ENCODE measurements at regions not wholly inside any gene's neighbourhood (a gene's known extent, or its start where the extent isn't known, plus 50 kb on each side); places are given as distances from the start of the nearest gene placed in this dataset.

DNA sequence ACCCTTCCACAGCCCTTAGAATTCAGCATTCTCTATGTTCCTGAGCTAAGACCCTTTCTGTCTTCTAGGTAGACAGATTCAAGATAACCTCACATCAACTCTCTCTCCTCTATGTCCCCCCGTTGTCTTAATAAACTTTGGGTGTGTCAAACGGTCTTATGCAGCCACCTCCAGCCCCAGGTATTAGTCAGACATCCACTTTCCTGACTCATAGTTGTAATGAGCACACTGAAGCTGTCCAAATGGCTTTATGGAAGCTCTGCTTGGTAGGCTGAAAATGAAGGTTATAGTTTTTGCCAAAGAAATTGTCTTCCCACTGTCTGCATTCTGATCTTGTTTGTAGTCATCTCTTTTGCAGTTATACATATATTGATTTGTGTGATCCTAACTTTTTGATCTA is 482.0 kb downstream of the RMST start:
- TF ChIP-seq, protein P1, sequence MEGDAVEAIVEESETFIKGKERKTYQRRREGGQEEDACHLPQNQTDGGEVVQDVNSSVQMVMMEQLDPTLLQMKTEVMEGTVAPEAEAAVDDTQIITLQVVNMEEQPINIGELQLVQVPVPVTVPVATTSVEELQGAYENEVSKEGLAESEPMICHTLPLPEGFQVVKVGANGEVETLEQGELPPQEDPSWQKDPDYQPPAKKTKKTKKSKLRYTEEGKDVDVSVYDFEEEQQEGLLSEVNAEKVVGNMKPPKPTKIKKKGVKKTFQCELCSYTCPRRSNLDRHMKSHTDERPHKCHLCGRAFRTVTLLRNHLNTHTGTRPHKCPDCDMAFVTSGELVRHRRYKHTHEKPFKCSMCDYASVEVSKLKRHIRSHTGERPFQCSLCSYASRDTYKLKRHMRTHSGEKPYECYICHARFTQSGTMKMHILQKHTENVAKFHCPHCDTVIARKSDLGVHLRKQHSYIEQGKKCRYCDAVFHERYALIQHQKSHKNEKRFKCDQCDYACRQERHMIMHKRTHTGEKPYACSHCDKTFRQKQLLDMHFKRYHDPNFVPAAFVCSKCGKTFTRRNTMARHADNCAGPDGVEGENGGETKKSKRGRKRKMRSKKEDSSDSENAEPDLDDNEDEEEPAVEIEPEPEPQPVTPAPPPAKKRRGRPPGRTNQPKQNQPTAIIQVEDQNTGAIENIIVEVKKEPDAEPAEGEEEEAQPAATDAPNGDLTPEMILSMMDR (IDR thresholded peaks at IDR 0.05; ENCODE audit: extremely low read depth, insufficient read depth, missing control alignments): no peak
- DNase-seq (ENCODE audit: low spot score): no peak
- in situ Hi-C loops (cut with MboI; ENCODE audit: low pct_unique_long_range_greater_than_20kb, low sequenced_read_pairs, unreplicated experiment): no loop called here

DNA sequence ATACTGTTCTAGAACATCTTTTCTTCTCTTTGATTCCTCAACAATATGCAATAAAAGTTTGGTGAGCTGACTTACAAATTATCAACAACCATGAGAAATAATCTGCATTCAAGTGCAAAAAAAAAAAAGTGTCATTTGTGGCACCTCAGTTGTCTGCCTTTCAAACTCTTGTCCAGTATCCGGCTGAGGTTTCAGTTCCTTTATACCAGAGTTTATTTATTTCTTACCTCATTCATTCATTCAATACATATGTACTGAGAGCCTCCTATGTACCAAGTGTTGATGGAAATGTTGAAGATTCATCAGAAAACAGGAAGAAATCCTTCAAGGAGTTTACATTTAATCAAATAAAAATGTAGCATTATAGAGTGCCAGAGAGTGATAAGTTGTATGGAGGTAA is 484.1 kb downstream of the RMST start:
- DNase-seq (ENCODE audit: low spot score): no peak
- TF ChIP-seq, protein P1 (IDR thresholded peaks at IDR 0.05; ENCODE audit: extremely low read depth, insufficient read depth, missing control alignments): no peak
- in situ Hi-C loops (cut with MboI; ENCODE audit: low pct_unique_long_range_greater_than_20kb, low sequenced_read_pairs, unreplicated experiment): no loop called here

DNA sequence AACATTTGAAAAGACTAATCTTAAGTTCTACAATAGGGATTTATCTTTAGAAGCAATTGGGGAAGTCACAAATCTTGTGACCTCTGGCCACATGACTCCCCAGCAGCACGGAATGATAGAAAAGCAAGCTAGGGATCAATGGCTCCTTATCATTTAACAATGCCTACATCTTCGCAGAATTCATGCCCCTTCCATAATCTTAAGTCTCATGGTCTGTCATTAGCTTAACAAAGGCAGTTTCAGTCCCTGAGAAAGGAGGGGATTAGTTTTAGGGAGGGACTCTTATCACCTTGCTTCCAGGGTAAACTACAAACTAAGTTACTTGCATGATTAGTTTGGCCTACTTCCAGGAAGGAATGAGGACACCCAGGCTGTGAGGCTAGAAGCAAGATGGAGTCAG is 486.0 kb downstream of the RMST start:
- in situ Hi-C loops (cut with MboI; ENCODE audit: low pct_unique_long_range_greater_than_20kb, low sequenced_read_pairs, unreplicated experiment): no loop called here
- DNase-seq (ENCODE audit: low spot score): no peak
- TF ChIP-seq, protein P1 (IDR thresholded peaks at IDR 0.05; ENCODE audit: extremely low read depth, insufficient read depth, missing control alignments): no peak

DNA sequence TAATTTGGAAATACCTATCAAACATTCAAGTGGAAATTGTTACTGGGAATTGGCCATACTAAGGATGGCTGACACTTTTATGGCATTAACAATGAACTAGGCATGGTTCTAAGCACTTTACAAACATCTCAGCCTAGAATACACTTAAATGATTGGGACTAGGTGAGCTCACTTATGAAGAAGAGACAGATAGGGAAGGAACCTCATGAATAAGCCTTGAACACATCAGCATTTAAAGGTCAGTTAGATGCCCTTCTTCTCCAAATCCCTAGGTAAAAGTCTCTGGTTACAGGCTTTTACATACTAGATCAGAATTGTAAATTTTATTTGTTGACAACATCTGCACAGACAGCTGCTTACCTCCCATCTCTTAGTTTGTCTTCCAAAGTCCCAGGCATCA is 488.6 kb downstream of the RMST start:
- TF ChIP-seq, protein P1 (IDR thresholded peaks at IDR 0.05; ENCODE audit: extremely low read depth, insufficient read depth, missing control alignments): no peak
- DNase-seq (ENCODE audit: low spot score): no peak
- in situ Hi-C loops (cut with MboI; ENCODE audit: low pct_unique_long_range_greater_than_20kb, low sequenced_read_pairs, unreplicated experiment): loop anchor here (25.0 kb wide), 1 partner anchor 964 kb away; no protein-coding TSS in a partner anchor

DNA sequence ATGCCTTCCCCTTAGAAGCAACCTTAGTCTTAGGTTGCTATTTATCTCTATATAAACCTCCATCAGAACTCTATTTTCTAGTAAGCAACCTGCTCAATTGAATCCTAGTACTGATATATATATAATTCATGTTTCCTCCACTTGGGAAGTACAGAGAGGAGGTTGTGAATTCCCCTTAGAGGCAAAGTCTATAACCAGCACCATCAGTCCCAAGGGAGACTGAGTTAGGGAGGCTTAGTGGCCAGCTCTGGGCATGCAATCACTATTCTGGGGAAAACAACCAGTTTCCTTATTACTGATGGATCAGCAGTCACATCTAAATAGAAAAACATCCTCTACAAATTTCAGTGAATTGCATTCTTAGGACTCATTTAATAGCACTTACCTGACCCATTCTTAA is 489.1 kb downstream of the RMST start:
- in situ Hi-C loops (cut with MboI; ENCODE audit: low pct_unique_long_range_greater_than_20kb, low sequenced_read_pairs, unreplicated experiment): loop anchor here (25.0 kb wide), 1 partner anchor 964 kb away; no protein-coding TSS in a partner anchor
- TF ChIP-seq, protein P1 (IDR thresholded peaks at IDR 0.05; ENCODE audit: extremely low read depth, insufficient read depth, missing control alignments): no peak
- DNase-seq (ENCODE audit: low spot score): no peak

DNA sequence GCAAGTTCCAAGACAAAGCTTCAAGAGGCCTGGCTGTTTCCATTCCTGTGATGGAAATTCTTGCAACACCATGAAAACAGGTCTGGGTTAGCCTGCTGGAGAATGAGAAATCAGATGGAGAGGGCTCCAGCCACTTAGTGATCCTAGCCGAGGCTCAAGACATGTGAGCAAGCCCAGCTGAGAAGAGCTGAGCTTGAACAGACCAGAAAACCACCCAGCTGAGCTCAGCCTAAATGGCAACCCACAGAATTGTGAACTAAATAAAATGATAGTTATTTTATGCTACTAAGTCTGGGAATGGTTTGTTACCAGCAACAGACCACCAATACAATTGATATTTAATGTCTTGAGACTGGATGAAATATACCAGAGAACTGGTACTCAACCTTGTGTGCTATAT is 494.5 kb downstream of the RMST start:
- DNase-seq (ENCODE audit: low spot score): no peak
- in situ Hi-C loops (cut with MboI; ENCODE audit: low pct_unique_long_range_greater_than_20kb, low sequenced_read_pairs, unreplicated experiment): loop anchor here (25.0 kb wide), 1 partner anchor 970 kb away; no protein-coding TSS in a partner anchor
- TF ChIP-seq, protein P1 (IDR thresholded peaks at IDR 0.05; ENCODE audit: extremely low read depth, insufficient read depth, missing control alignments): no peak

DNA sequence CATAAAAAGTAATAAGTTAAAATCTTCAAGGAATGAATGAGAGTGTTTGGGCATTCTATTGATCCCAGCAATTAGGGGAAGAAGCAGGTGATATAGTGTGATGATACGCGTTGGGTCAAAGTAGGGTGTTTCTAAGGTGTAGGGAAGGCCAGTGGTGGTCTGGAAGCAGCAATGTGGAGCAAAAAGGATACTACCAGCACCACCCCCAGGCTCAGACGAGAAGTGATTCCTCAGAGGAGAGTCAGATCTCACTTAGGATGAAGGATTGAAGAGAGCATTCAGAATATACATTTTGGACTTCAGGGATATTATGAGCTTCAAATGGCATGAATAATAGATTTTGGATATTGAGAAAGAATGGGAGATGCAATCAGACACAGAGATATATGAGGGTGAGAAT is 497.6 kb downstream of the RMST start:
- TF ChIP-seq, protein P1 (IDR thresholded peaks at IDR 0.05; ENCODE audit: extremely low read depth, insufficient read depth, missing control alignments): no peak
- in situ Hi-C loops (cut with MboI; ENCODE audit: low pct_unique_long_range_greater_than_20kb, low sequenced_read_pairs, unreplicated experiment): loop anchor here (25.0 kb wide), 1 partner anchor 973 kb away; no protein-coding TSS in a partner anchor
- no peak for DNase-seq (ENCODE audit: low spot score)

Measured in GM13977 (cell line).